IgD-negative memory B cell (primary cell): ENCODE measurements at regions not wholly inside any gene's neighbourhood (a gene's known extent, or its start where the extent isn't known, plus 50 kb on each side); places are given as distances from the start of the nearest gene placed in this dataset.

ENCODE experiments used
- H3K27ac Mint-ChIP-seq, 3 donors: one replicate each; pipeline ENCODE4 v1.8.0; 2020 to 2022; ENCODE audit warnings: mild to moderate bottlenecking in 3 of 3, mixed read lengths in 3 of 3, moderate library complexity in 1 of 3
- H3K27me3 Mint-ChIP-seq: one replicate; pipeline ENCODE4 v1.8.0; 2021; ENCODE audit warnings: mixed read lengths
- H3K36me3 Mint-ChIP-seq: one replicate; pipeline ENCODE4 v1.8.0; 2020; ENCODE audit warnings: mild to moderate bottlenecking, mixed read lengths
- H3K4me1 Mint-ChIP-seq, 3 donors: one replicate each; pipeline ENCODE4 v1.8.0; 2020 to 2022; ENCODE audit warnings: mixed read lengths in 3 of 3, mild to moderate bottlenecking in 1 of 3
- H3K4me3 Mint-ChIP-seq, 4 donors: one replicate each; pipeline ENCODE4 v1.8.0; 2020 to 2022; ENCODE audit warnings: mild to moderate bottlenecking in 4 of 4, mixed read lengths in 4 of 4, moderate library complexity in 3 of 4
- H3K9me3 Mint-ChIP-seq, 3 donors: one replicate each; pipeline ENCODE4 v1.8.0; 2020 to 2021; ENCODE audit warnings: mixed read lengths in 3 of 3, mild to moderate bottlenecking in 1 of 3

DNA sequence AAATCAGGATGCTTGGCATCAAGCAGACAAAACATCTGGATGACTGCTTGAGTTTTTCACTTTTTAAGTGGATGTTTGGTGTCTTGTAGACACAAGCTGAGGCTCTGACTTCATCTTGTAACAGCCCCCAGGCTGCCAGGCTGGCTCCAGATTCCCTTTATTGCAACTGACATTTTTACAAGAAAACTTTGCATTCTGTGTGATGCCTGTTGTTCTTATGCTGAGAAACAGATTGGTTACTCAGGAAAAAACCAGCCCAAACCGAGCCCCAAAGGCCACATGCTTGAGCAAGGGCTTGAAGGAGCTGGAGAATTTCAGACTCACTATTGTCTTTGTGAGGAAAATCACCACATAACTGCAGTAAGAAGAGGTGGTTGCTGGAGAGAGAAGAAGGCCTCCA lies 98.4 kb upstream of the PREP start:
- no peaks in the 10 kb centered on the region for H3K36me3 Mint-ChIP-seq
- no peaks in the 10 kb centered on the region for H3K4me1 Mint-ChIP-seq
- no peaks in the 10 kb centered on the region for H3K9me3 Mint-ChIP-seq
- H3K27ac Mint-ChIP-seq = no peak overlapping the region
- no peak overlapping the region for H3K4me3 Mint-ChIP-seq
- H3K27me3 Mint-ChIP-seq = peaks cover under 1% of the 10 kb centered on the region

- H3K4me1 Mint-ChIP-seq = no peaks in the 10 kb centered on the region
- no peaks in the 10 kb centered on the region for H3K36me3 Mint-ChIP-seq
- no peak overlapping the region for H3K27ac Mint-ChIP-seq
- H3K9me3 Mint-ChIP-seq = no peaks in the 10 kb centered on the region
- no peaks in the 10 kb centered on the region for H3K27me3 Mint-ChIP-seq
- no peak overlapping the region for H3K4me3 Mint-ChIP-seq
Observed at GRCh38 chr6:105500693-105501092, 97.8 kb upstream of the PREP start.

DNA sequence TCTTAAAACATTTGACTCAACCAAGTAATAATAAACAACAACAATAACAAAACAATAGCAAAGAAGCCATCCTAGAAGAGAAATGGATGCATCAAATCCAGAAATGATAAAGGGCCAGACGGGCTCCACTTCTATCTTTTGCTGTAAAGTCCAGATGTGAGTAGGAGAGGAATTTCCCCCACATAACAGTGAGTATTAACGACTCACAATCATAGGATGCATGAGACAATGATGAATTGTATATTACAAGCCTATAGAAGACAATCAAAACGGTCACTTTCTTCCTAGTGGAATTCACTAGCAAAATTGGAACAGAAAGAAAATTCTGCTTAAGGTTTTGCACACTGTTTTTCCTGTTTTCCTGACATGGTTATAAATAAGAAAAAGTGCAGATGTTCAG lies 97.0 kb upstream of the PREP start:
- Mint-ChIP-seq H3K4me3 (no peak overlapping the region), H3K27ac (no peak overlapping the region), H3K4me1 (no peaks in the 10 kb centered on the region), H3K36me3 (no peaks in the 10 kb centered on the region), H3K9me3 (no peaks in the 10 kb centered on the region), H3K27me3 (no peaks in the 10 kb centered on the region)

DNA sequence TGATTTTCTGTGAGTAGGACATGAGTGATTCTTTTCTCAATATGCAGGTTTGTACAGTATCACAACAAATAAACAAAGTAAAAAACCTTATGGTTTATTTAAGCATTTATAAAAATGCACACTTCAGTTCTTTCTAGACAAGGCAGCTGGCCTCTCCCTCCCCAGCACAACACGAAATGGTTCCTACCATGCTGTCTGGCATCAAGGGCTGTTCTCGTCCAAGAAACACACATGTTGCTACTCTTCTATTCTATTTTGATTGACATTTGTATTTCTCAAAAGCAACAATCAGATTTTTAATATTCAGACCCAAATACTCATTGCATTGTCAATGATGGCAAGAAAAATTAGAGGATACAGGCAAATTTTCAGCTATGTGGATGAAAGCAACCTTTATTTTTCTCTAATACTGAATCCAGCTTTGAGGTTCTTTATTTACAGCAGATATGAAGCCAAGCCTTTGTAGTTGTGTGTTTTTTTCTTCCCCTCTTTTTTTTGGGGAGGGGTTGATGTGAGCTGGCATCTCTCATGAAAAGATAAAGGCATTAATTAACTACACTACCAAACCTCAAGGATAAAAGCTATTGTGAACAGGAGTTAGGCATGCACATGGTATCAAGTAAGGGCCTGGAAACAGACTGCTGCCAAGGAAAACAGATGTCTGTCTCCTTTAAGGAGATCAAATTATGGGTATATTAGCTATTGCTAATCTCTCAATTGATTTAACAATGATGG lies 96.4 kb upstream of the PREP start:
- no peaks in the 10 kb centered on the region for H3K9me3 Mint-ChIP-seq
- H3K36me3 Mint-ChIP-seq = no peaks in the 10 kb centered on the region
- H3K27me3 Mint-ChIP-seq = no peaks in the 10 kb centered on the region
- no peak overlapping the region for H3K27ac Mint-ChIP-seq
- no peaks in the 10 kb centered on the region for H3K4me1 Mint-ChIP-seq
- no peak overlapping the region for H3K4me3 Mint-ChIP-seq

- no peaks in the 10 kb centered on the region for H3K36me3 Mint-ChIP-seq
- H3K4me1 Mint-ChIP-seq = peaks cover 0 to 4% (median 0%) of the 10 kb centered on the region in 3 donors
- no peak overlapping the region for H3K27ac Mint-ChIP-seq
- H3K9me3 Mint-ChIP-seq = no peaks in the 10 kb centered on the region
- H3K27me3 Mint-ChIP-seq = no peaks in the 10 kb centered on the region
- no peak overlapping the region for H3K4me3 Mint-ChIP-seq
Observed at GRCh38 chr6:105497549-105497948, 94.7 kb upstream of the PREP start.

DNA sequence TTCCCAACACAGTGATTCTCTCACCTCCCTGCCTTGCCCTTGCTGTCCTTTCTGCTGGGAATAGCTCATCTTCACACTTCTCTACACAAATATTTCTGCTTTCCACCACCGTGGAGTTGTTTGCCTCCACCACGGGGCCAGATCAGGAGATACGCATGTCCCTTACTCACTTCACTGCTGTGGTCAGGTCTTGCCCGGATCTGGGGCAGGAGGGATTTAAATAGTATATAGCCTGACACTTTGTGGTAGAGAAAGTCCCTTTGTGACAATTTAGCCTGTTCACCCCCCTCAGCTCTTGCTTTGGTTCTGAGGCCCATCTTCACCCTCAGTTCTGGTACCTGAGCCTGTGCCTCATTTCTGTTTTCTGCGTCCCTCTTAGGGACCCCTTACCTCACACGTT lies 92.6 kb upstream of the PREP start:
- Mint-ChIP-seq H3K4me3 (no peak overlapping the region), H3K4me1 (peaks cover 0 to 4% (median 0%) of the 10 kb centered on the region in 3 donors), H3K36me3 (no peaks in the 10 kb centered on the region), H3K27ac (no peak overlapping the region), H3K27me3 (no peaks in the 10 kb centered on the region), H3K9me3 (no peaks in the 10 kb centered on the region)

DNA sequence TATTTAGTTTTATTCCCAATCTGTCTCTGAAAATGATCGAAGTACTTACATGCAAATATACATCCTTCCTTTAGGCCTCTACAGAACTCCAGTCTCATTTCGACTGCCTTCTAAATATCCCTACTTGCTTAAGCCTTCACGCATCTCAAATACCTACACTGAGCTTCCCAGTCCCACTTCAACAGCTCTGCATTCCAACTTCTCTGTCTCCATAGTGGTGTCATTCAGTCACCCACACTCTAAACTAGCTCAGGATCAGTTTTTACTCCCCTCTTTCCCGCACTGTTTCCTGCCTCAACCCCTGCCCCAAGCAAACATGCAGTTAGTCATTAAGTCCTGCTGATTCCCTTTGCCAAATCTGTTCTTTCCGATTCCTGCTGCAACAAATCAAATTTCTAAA lies 91.8 kb upstream of the PREP start:
- Mint-ChIP-seq H3K27me3 (no peaks in the 10 kb centered on the region), H3K27ac (no peak overlapping the region), H3K36me3 (no peaks in the 10 kb centered on the region), H3K9me3 (no peaks in the 10 kb centered on the region), H3K4me1 (peaks cover 0 to 4% (median 0%) of the 10 kb centered on the region in 3 donors), H3K4me3 (no peak overlapping the region)

DNA sequence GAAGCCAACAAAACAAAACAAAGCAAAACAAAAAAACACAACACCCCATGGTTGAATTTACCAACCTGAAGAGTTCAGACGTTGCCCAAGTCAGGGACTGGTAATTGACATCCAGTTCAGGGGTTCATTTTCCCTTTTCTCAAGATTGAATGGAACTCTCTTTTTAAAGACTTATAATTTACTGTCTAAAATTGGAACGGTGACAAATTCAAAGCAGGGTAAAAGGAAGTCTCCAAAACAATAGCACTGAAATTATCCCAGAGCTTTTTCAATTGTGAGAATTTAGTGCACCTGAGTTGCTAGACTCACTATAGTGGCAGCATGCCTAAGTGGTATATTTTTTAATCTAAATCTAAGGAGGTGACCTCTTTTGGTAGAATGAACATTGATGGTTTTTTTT lies 90.9 kb upstream of the PREP start:
- no peak overlapping the region for H3K4me3 Mint-ChIP-seq
- H3K4me1 Mint-ChIP-seq = peaks cover 0 to 4% (median 1%) of the 10 kb centered on the region in 3 donors
- H3K27me3 Mint-ChIP-seq = no peaks in the 10 kb centered on the region
- no peaks in the 10 kb centered on the region for H3K9me3 Mint-ChIP-seq
- H3K27ac Mint-ChIP-seq = no peak overlapping the region
- no peaks in the 10 kb centered on the region for H3K36me3 Mint-ChIP-seq

GRCh38 chr6:105492706-105493673 lies 90.1 kb upstream of the PREP start:
- H3K9me3 Mint-ChIP-seq = no peaks in the 10 kb centered on the region
- no peak overlapping the region for H3K4me3 Mint-ChIP-seq
- no peaks in the 10 kb centered on the region for H3K36me3 Mint-ChIP-seq
- peaks cover 0 to 4% (median 1%) of the 10 kb centered on the region in 3 donors for H3K4me1 Mint-ChIP-seq
- no peak overlapping the region for H3K27ac Mint-ChIP-seq
- no peaks in the 10 kb centered on the region for H3K27me3 Mint-ChIP-seq

DNA sequence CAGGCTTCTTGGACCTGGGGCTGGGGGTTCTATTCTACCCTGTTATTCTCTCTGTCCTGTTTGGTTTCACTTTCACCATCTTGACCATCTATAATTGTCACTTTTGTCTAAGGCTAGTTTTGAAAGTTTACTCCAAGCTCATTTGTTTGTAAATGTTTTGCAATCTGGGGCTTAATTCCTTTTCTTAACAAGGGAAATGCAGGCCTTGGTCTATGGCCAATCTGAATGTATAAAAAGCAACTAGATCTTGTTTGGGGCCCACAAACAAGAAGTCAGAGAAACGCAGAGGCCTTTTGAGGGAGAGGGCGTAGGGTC lies 86.3 kb upstream of the PREP start:
- no peak overlapping the region for H3K4me3 Mint-ChIP-seq

GRCh38 chr6:105488516-105489215 lies 85.8 kb upstream of the PREP start:
- Mint-ChIP-seq H3K4me3 (no peak overlapping the region), H3K27me3 (no peaks in the 10 kb centered on the region), H3K4me1 (peaks cover 9 to 13% (median 12%) of the 10 kb centered on the region in 3 donors)

More for the DNA sequence above, 86.3 kb upstream of the PREP start:
- no peaks in the 10 kb centered on the region for H3K36me3 Mint-ChIP-seq
- H3K9me3 Mint-ChIP-seq = peaks cover 0 to 2% (median 0%) of the 10 kb centered on the region in 3 donors
- no peaks in the 10 kb centered on the region for H3K27me3 Mint-ChIP-seq
- peaks cover 9 to 13% (median 12%) of the 10 kb centered on the region in 3 donors for H3K4me1 Mint-ChIP-seq
- H3K27ac Mint-ChIP-seq = no peak overlapping the region

DNA sequence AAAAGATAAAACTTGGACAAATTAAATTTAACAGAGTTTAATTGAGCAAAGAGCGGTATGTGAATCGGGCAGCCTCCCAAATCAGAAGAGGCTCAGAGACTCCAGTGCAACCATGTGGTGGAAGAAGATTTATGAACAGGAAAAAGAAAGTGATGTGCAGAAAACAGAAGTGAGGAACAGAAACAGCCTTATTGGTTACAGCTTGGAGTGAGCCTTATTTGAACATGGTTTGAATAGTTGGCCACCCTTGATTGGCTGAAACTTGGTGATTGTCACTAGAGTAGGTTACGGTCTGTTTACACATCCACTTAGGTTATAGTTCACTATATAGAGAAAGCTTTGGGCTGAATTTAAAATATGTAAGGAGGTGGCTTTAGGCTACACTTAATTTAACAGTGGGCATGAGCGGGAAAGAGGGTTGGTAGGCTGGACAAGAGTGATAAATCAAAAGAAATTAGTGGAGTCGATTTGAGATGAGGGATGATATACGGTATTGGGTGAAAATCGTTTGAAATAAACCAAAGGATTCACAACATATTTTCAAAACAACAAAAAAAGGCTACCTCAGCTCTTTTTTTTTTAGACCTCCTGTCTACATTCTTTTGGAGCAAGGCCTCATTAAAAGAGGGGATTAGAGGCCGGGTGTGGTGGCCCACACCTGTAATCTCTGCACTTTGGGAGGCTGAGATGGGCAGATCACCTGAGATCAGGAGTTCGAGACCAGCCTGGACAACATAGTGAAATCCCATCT lies 84.3 kb upstream of the PREP start:
- no peaks in the 10 kb centered on the region for H3K27me3 Mint-ChIP-seq
- H3K4me3 Mint-ChIP-seq = no peak overlapping the region
- H3K27ac Mint-ChIP-seq = no peak overlapping the region
- H3K4me1 Mint-ChIP-seq = peaks cover 8 to 13% (median 10%) of the 10 kb centered on the region in 3 donors
- peaks cover 0 to 2% (median 0%) of the 10 kb centered on the region in 3 donors for H3K9me3 Mint-ChIP-seq
- H3K36me3 Mint-ChIP-seq = no peaks in the 10 kb centered on the region

More at GRCh38 chr6:105488516-105489215, 85.8 kb upstream of the PREP start:
- Mint-ChIP-seq H3K9me3 (peaks cover 0 to 2% (median 0%) of the 10 kb centered on the region in 3 donors), H3K36me3 (no peaks in the 10 kb centered on the region), H3K27ac (no peak overlapping the region)

DNA sequence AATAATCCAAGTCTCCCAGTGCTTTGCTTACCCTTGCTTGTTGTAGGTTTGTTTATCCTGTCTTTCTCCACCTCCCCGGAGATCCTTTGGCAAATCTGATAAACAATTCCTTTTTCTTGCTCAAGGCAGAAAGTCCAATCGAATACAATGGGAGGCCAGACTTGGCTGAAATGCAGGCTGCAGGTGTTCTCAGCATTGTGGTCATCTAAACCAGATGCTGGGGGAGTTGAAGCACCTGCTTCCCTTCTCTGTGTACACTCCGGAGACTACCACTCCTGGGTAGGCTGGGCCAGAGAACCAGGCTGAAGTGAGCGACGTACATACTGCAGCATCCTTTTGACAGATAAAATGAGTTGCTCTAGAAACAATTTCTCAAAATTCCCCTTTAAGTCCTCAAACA lies 82.6 kb upstream of the PREP start:
- peak overlapping the region in 1 of 3 donors; percentile 69 for H3K27ac Mint-ChIP-seq
- H3K27me3 Mint-ChIP-seq = no peaks in the 10 kb centered on the region
- no peaks in the 10 kb centered on the region for H3K36me3 Mint-ChIP-seq
- peaks cover 0 to 2% (median 0%) of the 10 kb centered on the region in 3 donors for H3K9me3 Mint-ChIP-seq
- H3K4me3 Mint-ChIP-seq = peak overlapping the region in 1 of 4 donors; percentile 11
- H3K4me1 Mint-ChIP-seq = peaks cover 8 to 13% (median 12%) of the 10 kb centered on the region in 3 donors
